Pons (tissue), 1 donor: ENCODE measurements at regions not wholly inside any gene's neighbourhood (a gene's known extent, or its start where the extent isn't known, plus 50 kb on each side); places are given as distances from the start of the nearest gene placed in this dataset.

Experiments used
- DNase-seq: peaks from one replicate; pipeline ENCODE4 v3.0.0-alpha.2; 2016; ENCODE audit warnings: low spot score

- DNase-seq: no peak
Observed at GRCh38 chr11:106581399-106581798, 436.9 kb downstream of the GUCY1A2 start.

GRCh38 chr11:106585061-106585460 lies 433.2 kb downstream of the GUCY1A2 start:
- DNase-seq: no peak

GRCh38 chr11:106594751-106595351 lies 423.4 kb downstream of the GUCY1A2 start:
- no peak for DNase-seq

GRCh38 chr11:106601684-106602297 lies 416.5 kb downstream of the GUCY1A2 start:
- no peak for DNase-seq

GRCh38 chr11:106608677-106609076 lies 409.6 kb downstream of the GUCY1A2 start:
- DNase-seq: no peak

- DNase-seq: no peak
Observed at GRCh38 chr11:106614262-106614661, 404.0 kb downstream of the GUCY1A2 start.

GRCh38 chr11:106619320-106619990 lies 398.8 kb downstream of the GUCY1A2 start:
- DNase-seq: no peak

- DNase-seq: no peak
Observed at GRCh38 chr11:106621484-106621883, 396.8 kb downstream of the GUCY1A2 start.
